Fibroblast of skin of scalp (primary cell): ENCODE measurements at regions not wholly inside any gene's neighbourhood (a gene's known extent, or its start where the extent isn't known, plus 50 kb on each side); places are given as distances from the start of the nearest gene placed in this dataset.
"Not testable (repeated sequence)": the region's sequence is repeated elsewhere in the genome, so short reads cannot be mapped to it uniquely, and the experiment has no call there.

Experiments
- DNase-seq: peaks from one replicate; pipeline ENCODE4 v3.0.0-alpha.2; 2013

GRCh38 chr4:53713296-53713695 lies 122.0 kb upstream of the LNX1 start:
- DNase-seq: peak; percentile 96

- no peak for DNase-seq
Measured at GRCh38 chr4:53712408-53713020, 121.2 kb upstream of the LNX1 start.

DNA sequence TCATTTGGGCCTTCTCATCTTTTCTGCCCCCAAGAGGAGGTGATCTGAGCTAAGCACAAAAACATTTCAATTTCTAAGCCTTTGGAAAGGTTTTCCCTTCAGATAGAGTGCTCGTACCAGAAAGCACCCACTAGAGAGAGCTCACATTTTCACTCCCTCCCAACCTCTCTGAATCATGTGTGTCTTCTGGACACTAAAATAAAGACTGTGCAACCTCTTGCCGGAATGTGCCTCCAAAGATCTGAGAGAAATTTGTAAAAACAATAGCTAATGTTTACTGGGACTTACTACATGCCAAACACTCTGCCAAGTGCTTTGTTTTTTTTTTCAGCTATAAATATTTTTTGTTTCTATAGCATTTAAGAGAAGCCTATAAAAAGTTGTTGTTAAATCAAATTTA lies 120.6 kb upstream of the LNX1 start:
- no peak for DNase-seq

GRCh38 chr4:53709693-53710092 lies 118.4 kb upstream of the LNX1 start:
- DNase-seq: no peak

- no peak for DNase-seq
Measured at GRCh38 chr4:53707491-53707890, 116.2 kb upstream of the LNX1 start.

DNA sequence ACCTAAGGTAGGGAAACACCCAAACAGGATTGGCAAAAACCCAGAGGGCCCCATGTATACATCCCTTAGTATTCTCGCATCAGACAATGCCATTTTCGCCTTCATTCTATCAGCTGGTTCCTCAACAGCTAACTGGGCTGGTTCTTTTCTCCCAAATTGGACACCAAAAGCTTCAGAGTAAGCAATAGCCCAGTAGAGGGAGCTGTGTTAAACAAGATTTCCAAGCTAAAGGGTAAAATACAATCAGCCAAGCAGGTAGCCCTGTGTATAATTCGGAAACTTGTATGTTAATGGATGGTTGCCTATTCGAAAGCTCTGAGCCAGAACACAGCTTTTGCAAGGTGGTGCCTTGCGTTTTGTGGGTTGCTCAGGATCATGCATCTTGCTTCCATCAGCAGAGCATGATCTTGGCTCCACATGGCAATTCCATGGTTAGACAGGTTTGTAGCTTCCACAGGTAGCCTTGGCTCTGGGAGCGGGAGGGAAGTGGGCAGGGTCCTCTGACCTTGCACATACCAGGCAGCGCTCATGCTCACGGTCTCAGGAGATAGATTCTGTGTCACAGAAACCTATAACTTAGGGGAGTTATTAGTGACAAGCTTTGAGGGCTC lies 115.2 kb upstream of the LNX1 start:
- peak; percentile 63 for DNase-seq

- no peak for DNase-seq
Measured at GRCh38 chr4:53705972-53706371, 114.7 kb upstream of the LNX1 start.

DNA sequence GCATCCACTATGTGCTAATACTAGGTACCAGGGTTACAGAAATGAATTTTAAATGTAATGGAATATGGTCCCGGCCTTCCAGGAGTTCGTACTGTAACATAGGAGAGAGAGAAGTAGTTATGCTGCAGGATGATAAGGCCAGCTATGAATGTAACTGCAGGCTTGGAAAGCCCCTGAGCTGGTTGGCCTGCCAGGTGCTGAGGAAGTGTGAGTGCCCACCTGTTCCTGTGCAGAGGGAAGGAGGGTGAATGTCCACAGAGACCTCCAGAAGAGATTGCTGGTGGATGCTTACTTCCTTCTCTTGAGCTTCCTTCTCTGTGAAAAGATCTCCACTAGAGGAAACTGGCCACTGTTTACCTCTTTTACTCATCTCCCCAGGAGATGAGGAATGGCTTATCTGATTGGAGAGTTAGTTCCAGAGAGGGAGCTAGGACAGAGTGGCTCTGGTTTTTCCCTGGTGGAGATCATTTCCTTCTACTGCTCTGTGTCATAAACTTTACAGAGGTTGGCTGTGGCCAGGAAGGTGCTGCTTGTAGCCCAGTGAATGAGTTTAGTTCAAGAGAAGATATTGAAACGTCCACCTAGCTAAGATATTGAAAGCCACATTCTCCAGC lies 114.0 kb upstream of the LNX1 start:
- DNase-seq: no peak

DNA sequence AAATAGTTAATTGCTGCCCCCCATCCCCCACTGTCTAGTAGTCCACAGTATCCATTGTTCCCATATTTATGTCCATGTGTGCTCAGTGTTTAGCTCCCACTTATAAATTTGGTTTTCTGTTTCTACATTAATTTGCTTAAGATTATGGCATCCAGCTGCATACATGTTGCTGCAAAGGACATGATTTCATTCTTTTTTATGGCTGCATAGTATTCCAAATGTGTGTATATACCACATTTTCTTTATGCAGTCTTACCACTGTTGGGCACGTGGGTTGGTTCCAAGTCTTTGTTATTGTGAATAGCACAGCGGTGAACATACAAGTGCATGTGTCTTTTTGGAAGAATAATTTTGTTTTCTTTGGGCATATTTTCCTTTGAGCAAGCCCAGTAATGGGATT lies 113.0 kb upstream of the LNX1 start:
- DNase-seq: no peak

GRCh38 chr4:53703267-53703655 lies 112.0 kb upstream of the LNX1 start:
- DNase-seq: no peak

DNA sequence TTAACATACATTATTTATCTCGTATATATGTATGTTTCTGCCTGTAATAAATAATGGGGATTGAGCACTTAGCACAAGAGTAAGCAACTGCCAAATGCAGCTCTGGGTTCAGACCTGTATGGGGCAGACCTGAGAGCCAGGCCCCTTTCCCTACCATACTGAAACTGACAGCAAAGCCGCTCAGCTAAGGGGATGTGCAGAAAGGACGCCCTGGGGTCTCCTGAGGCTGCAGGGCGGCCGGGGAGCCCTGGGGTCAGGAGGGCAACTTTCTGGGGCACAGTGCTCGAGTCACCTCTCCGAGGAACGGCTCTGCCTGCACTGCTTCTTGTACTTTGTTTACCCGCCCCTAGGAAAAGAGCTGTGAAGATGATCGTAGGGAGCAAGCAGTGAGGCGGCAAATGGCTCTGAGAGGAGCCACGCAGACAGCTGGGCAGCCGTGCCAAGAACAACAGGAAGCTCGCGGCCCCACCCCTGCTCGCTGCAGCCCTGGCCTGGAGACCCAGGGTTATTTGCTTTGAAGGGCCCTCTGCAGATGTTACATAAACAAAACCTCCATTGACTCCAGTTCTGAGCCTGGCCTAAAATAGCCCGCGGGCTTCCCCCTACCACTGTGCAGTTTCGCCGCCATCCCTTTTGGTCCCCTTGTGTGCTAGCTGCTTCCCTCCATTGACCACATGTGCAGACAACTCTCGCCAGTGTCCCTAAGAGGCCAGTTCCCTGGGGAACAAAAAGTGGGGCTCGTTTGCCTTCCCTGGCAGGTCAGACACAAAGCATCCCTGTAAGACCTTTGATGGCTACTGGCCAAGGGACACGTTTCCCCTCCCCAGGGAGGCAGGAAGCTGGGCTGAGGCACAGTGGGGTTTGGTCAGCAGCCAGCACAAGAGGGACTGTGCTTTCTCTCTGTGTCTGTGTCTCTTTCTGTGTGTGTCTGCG lies 111.3 kb upstream of the LNX1 start:
- peak; percentile 88 for DNase-seq

DNA sequence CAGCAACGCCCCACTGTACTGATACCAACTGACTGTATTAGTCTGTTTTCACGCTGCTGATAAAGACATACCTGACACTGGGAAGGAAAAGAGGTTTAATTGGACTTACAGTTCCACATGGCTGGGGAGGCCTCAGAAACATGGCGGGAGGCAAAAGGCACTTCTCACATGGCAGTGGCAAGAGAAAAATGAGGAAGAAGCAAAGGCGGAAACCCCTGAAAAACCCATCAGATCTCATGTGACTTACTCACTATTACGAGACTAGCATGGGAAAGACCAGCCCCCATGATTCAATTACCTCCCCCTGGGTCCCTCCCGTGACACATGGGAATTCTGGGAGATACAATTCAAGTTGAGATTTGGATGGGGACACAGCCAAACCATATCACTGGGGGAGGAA lies 110.0 kb upstream of the LNX1 start:
- DNase-seq: not testable (repeated sequence)

DNA sequence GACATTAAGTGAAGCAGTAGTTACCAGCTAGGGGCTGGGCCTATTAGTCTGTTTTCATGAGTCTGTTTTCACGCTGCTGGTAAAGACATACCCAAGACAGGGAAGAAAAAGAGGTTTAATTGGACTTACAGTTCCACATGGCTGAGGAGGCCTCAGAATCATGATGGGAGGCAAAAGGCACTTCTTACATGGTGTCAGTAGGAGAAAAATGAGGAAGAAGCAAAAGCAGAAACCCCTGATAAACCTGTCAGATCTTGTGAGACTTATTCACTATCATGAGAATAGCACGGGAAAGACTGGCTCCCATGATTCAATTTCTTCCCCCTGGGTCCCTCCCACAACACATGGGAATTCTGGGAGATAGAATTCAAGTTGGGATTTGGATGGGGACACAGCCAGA lies 108.0 kb upstream of the LNX1 start:
- not testable (repeated sequence) for DNase-seq

DNA sequence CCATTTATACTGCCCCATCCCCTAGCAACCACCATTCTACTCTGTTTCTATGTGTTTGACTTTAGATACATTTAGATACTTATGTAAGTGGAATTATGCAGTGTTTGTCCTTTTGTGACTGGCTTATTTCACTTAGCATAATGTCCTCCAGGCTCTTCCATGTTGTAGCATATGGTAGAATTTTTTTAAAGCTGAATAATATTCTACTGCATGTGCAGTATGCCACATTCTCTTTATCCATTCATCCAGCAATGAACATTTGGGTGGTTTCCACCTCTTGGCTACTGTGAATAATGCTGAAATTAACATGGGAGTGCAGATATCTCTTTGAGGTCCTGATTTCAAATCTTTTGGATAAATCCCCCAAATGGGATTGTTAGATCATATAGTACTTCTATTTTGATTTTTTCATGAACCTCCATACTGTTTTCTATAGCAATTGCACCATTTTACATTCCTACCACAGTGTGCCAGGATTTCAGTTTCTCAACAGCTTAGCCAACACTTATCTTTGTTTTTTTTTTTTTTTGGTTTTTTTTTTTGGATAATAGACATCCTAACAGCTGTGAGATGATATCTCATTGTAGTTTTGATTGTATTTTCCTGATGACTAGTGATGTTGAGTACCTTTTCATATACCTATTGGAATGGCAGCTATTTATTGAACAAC lies 105.9 kb upstream of the LNX1 start:
- no peak for DNase-seq

GRCh38 chr4:53695540-53696463 lies 104.5 kb upstream of the LNX1 start:
- no peak for DNase-seq

DNA sequence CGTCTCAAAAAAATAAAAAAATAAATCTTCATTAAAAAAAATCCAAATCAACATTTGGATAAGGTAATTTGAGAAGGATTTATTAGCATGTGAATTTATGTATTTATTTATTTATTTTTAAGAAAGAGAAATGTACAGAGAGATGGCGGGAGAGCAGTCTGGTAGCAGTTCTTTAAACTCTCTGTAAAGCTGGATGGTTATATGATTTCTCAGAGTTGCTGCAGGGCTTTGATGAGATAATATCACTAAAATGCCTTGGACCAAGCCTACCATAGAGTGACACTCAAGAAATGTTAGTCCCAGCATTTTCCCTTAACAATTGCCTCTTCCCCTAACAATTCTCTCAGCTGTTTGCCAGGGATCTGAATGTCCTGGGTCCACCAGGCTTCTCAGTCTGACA lies 103.4 kb upstream of the LNX1 start:
- no peak for DNase-seq

DNA sequence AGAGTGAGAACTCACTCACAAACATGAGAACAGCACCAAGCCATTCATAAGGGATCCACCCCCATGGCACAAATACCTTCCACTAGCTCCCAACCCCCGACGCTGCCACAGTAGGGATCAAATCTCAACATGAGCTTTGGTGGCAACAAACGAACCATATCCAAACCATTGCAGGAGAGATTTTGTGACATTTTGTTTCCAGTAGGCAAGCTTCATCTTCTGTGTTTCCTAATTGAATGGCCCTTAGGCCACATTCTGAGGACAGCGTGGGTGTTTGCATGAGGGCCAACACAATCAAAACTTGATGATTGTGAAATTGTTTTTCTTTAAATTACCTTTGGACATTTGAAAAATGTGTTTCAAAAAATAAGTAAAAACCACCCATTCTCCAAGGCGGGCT lies 102.6 kb upstream of the LNX1 start:
- DNase-seq: no peak

GRCh38 chr4:53693408-53693807 lies 102.1 kb upstream of the LNX1 start:
- DNase-seq: no peak

DNA sequence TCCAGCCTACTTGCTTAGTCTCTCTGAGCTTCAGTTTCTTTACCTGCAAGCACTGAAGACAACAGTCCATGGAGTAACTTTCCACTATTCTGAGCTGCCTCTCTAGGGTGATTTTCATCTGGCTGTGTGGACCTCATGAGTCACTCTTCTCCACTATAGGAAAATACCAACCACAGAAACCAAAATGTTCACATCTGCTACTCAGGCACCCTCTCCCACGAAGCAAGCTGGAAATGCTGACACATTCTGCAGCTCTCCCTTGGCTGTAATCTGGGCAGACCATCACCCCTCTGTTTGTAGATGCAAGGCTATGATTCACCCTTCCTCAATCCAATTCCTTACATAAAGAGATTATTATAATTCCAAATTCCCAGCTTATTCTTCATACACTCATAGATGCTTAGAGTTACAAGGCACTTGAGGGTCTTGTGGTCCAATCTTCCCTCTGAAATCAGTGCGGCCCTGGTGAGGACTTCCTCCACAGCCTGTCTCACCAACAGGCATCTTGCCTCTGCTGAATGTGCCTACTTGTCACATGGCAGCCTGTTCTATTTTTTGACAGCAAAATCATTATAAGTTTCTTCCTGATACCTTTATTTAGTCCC lies 97.0 kb upstream of the LNX1 start:
- peak; percentile 100 for DNase-seq

- DNase-seq: peak; percentile 32
Measured at GRCh38 chr4:53686521-53686920, 95.2 kb upstream of the LNX1 start.
